Transverse colon (tissue), 4 donors: ENCODE measurements at regions not wholly inside any gene's neighbourhood (a gene's known extent, or its start where the extent isn't known, plus 50 kb on each side); places are given as distances from the start of the nearest gene placed in this dataset.

Experiments used
- DNase-seq: peaks from one replicate; pipeline ENCODE4 v3.0.0-alpha.2; 2019
- H3K27ac ChIP-seq, 4 donors: fragments of 200-600 bp; sonication (generic); 2 replicates each; pipeline ENCODE4 v1.5.1; 2016 to 2018; ENCODE audit warnings: inconsistent platforms in 4 of 4
- H3K27me3 ChIP-seq: fragments of 200-600 bp; sonication (generic); 2 replicates; pipeline ENCODE4 v1.5.1; 2017; ENCODE audit warnings: inconsistent platforms
- H3K36me3 ChIP-seq, 4 donors: fragments of 200-600 bp; sonication (generic); 2 replicates each; pipeline ENCODE4 v1.5.1; 2017 to 2019; ENCODE audit warnings: inconsistent platforms in 4 of 4
- H3K4me1 ChIP-seq, 4 donors: fragments of 200-600 bp; sonication (generic); 2 replicates each; pipeline ENCODE4 v1.5.1; 2017 to 2020; ENCODE audit warnings: inconsistent platforms in 4 of 4
- H3K4me3 ChIP-seq, 4 donors: fragments of 200-600 bp; sonication (generic); 1 replicate in 1 of 4; 2 replicates in 3 of 4; pipeline versions ENCODE4 v1.5.1 to v1.6.1; 2017 to 2019; ENCODE audit warnings: inconsistent platforms in 4 of 4
- H3K9me3 ChIP-seq, 2 donors: fragments of 200-600 bp; sonication (generic); 2 replicates each; pipeline ENCODE4 v1.5.1; 2017 to 2019; ENCODE audit warnings: inconsistent platforms in 2 of 2
- EP300 ChIP-seq: sonication (generic); formaldehyde crosslinking; IDR thresholded peaks from one replicate; pipeline ENCODE4 v1.6.1; 2017; ENCODE audit warnings: antibody characterized with exemption, low read depth
- POLR2A ChIP-seq: fragments of 450-650 bp; IDR thresholded peaks from one replicate; pipeline ENCODE4 v1.6.1; 2016; ENCODE audit warnings: antibody characterized with exemption, mild to moderate bottlenecking, moderate library complexity
- POLR2AphosphoS5 ChIP-seq, 3 donors: sonication (generic); formaldehyde crosslinking; IDR thresholded peaks; one replicate each; pipeline ENCODE4 v1.6.1; 2016; ENCODE audit warnings: antibody characterized with exemption in 3 of 3
- WGBS, 2 donors: methylation state at CpG; one replicate each; pipeline ENCODE4 v1.1.5; 2018; ENCODE audit warnings: low coverage in 1 of 2; 5-methylcytosine and 5-hydroxymethylcytosine counted together
- in situ Hi-C, 4 donors: fragments of 200-750 bp; cut with MboI; loops; one replicate each; pipeline versions ENCODE4 v1.15.0 to v1.15.1; 2017; ENCODE audit warnings: low sequenced_read_pairs in 3 of 4, low pct_ligation_motif_present in 1 of 4, low pct_unique_long_range_greater_than_20kb in 1 of 4
- intact Hi-C: fragments of 100-400 bp; cut with DNase I; formaldehyde crosslinking; loops from one replicate; pipeline ENCODE4 v1.15.1; 2023; ENCODE audit warnings: low total_unique reads
- TF ChIP-seq, protein P1 (sequence below), 5 experiments: fragments of 200-600 bp in 3 of 5; fragments of 450-650 bp in 2 of 5; sonication (generic) in 3 of 5; IDR thresholded peaks; 1 replicate in 2 of 5; 2 replicates in 3 of 5; pipeline ENCODE4 v1.5.1; 2016 to 2017; ENCODE audit warnings: antibody characterized with exemption in 5 of 5, inconsistent platforms in 3 of 5, mild to moderate bottlenecking in 2 of 5, moderate library complexity in 1 of 5

DNA sequence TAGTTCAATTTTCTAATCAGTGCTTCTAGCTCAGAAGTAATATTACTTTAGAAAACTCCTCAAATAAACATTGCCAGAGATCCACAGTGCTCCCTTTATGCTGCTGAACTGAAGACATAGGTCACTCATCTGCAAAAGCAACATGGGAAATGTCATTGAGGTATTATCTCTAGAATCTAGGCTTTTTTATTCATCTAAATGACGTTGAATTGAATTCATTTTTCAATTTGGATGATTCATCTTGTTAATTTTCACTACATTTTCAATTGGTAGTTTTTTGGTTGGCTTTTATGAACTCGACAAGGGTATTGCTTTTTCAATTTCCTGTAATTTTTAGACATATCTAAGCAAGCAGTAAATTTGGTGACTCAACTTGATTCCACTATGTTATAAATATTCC, 275.4 kb downstream of the NFKBIZ start:
- no peak overlapping the region for H3K27ac ChIP-seq
- intact Hi-C loops (no loop called here), in situ Hi-C loops (no loop called here)
- no peaks in the 10 kb centered on the region for H3K36me3 ChIP-seq
- 64 to 86% methylated on average over 2 of the region's 2 CpGs for WGBS, 2 donors
- TF ChIP-seq POLR2A (no peak), EP300 (no peak), POLR2AphosphoS5 (IDR thresholded peaks at IDR 0.05) (no peak)
- TF ChIP-seq, protein P1, sequence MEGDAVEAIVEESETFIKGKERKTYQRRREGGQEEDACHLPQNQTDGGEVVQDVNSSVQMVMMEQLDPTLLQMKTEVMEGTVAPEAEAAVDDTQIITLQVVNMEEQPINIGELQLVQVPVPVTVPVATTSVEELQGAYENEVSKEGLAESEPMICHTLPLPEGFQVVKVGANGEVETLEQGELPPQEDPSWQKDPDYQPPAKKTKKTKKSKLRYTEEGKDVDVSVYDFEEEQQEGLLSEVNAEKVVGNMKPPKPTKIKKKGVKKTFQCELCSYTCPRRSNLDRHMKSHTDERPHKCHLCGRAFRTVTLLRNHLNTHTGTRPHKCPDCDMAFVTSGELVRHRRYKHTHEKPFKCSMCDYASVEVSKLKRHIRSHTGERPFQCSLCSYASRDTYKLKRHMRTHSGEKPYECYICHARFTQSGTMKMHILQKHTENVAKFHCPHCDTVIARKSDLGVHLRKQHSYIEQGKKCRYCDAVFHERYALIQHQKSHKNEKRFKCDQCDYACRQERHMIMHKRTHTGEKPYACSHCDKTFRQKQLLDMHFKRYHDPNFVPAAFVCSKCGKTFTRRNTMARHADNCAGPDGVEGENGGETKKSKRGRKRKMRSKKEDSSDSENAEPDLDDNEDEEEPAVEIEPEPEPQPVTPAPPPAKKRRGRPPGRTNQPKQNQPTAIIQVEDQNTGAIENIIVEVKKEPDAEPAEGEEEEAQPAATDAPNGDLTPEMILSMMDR (IDR thresholded peaks at IDR 0.05), result no peak
- H3K9me3 ChIP-seq, result peaks cover 5 to 13% of the 10 kb centered on the region in 2 donors
- DNase-seq, result no peak
- H3K27me3 ChIP-seq, result no peaks in the 10 kb centered on the region
- peaks cover 0 to 8% (median 2%) of the 10 kb centered on the region in 4 donors for H3K4me1 ChIP-seq
- no peak overlapping the region for H3K4me3 ChIP-seq

DNA sequence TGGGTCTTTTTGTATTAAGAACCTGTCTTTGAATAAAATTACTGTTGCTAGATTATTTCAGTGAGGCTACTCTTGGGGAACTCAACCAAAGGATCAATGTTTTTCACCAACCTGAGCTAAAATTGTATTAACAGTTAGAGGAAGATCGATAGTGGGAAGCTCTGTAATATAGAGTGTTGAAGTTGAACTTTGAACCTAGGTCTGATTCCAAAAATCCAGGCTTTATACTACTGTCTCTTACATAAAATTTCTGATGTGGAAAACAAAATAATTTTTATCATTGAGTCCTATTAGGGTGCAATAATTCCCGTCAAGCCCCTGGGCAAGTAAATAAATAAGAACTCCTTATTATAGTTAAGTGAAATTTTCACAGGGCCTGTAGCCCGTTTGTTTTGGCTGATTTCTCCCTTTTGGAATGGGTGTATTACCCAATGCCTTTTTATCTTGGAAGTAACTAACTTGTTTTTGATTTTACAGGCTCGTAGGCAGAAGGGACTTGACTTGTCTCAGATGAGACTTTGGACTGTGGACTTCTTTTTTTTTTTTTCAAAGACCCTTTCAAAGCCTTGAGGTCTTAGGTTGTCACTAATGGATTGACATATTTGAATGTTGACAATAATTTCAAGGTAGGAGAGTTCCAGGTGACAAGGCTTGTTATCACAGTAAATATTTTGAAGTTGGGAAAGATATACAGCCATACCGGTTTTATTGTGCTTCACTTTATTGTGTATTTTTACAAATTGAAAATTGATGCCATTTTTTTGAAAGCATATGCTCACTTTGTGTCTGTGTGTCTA, 276.1 kb downstream of the NFKBIZ start:
- peaks cover 5 to 13% of the 10 kb centered on the region in 2 donors for H3K9me3 ChIP-seq
- in situ Hi-C loops, result no loop called here
- intact Hi-C loops, result no loop called here
- no peak for TF ChIP-seq POLR2AphosphoS5 (IDR thresholded peaks at IDR 0.05)
- no peak for TF ChIP-seq EP300
- TF ChIP-seq POLR2A, result no peak
- TF ChIP-seq, protein P1 (IDR thresholded peaks at IDR 0.05), result no peak
- no peak for DNase-seq
- H3K4me3 ChIP-seq, result no peak overlapping the region
- peaks cover 0 to 15% (median 7%) of the 10 kb centered on the region in 4 donors for H3K4me1 ChIP-seq
- no peak overlapping the region for H3K27ac ChIP-seq
- H3K36me3 ChIP-seq, result no peaks in the 10 kb centered on the region
- WGBS, 2 donors, result 67 to 77% methylated on average over 5 of the region's 5 CpGs
- no peaks in the 10 kb centered on the region for H3K27me3 ChIP-seq

DNA sequence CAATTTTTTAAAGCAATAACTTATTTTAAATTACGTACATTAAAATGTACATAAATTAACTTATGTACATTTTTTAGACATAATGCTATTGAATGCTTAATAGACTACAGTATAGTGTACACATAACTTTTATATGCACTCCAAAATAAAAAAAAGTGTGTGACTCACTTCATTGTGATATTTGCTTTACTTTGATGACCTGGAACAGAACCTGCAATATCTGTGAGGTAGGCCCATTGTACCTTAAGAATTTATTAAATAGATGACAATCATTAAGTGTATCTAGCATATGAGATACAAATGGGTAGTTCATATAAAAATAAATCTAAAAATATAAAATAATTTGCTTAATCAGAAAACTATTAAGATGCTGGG, 276.7 kb downstream of the NFKBIZ start:
- WGBS, 2 donors, result 100% methylated on average over 1 of the region's 1 CpG
- TF ChIP-seq, protein P1 (IDR thresholded peaks at IDR 0.05), result no peak
- TF ChIP-seq POLR2A, result no peak
- no peak for TF ChIP-seq POLR2AphosphoS5 (IDR thresholded peaks at IDR 0.05)
- TF ChIP-seq EP300, result no peak
- Histone ChIP-seq H3K9me3 (peaks cover 5 to 13% of the 10 kb centered on the region in 2 donors), H3K27me3 (no peaks in the 10 kb centered on the region), H3K27ac (no peak overlapping the region), H3K36me3 (no peaks in the 10 kb centered on the region), H3K4me1 (peaks cover 0 to 21% (median 10%) of the 10 kb centered on the region in 4 donors), H3K4me3 (no peak overlapping the region)
- intact Hi-C loops (no loop called here), in situ Hi-C loops (no loop called here)
- DNase-seq, result no peak

DNA sequence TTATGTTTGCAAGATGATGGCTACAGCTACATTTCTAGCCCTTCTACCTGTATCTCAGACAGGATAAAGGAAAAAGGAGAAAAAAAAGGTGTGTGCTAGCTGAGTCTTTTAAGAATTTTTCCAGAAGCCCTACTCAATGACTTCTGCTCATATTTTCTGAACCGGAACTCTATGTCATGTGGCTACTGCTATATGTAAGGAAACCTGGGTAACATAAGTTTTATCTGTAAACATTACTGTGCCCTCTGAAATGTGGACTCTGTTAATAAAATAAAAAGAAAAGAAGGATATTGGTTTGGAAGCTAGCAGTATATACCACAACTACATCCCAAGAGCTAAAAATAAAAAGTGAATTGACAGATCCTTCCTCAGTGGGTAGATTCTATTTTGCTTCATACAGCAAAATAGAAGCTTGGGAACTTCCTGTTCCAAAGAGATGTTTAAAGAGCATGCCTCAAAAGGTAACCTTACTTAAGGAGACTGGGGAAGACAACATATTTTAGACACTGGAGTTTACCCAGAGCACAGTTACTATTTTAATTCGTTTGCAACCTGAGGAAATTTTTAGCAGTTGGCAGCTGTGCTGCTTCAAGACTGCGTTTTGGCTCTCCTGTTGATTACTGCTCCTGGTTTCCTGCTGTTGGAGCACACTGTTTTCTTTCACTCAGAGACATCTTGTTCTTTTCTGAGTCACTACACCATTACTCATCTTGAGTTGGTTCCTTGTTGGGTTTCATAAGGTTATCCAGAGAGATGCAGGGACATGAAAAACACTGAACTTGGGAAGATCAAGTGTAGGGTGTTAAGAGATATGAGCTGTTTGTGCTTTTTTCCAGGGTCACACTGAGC, 280.7 kb downstream of the NFKBIZ start:
- H3K36me3 ChIP-seq, result no peaks in the 10 kb centered on the region
- intact Hi-C loops (no loop called here), in situ Hi-C loops (no loop called here)
- H3K27me3 ChIP-seq, result no peaks in the 10 kb centered on the region
- peak overlapping the region; percentile 57 to 82 (median 70) for H3K27ac ChIP-seq
- TF ChIP-seq POLR2A, result no peak
- TF ChIP-seq EP300, result peak; percentile 96
- peak; percentile 93 to 97 (median 94) for TF ChIP-seq POLR2AphosphoS5 (IDR thresholded peaks at IDR 0.05)
- no peak for DNase-seq
- H3K4me1 ChIP-seq, result peaks cover 0 to 16% (median 12%) of the 10 kb centered on the region in 4 donors
- no peaks in the 10 kb centered on the region for H3K9me3 ChIP-seq
- 38 to 45% methylated on average over 3 of the region's 3 CpGs for WGBS, 2 donors
- H3K4me3 ChIP-seq, result no peak overlapping the region
